Glutamatergic neuron (in vitro differentiated cells): ENCODE measurements at regions not wholly inside any gene's neighbourhood (a gene's known extent, or its start where the extent isn't known, plus 50 kb on each side); places are given as distances from the start of the nearest gene placed in this dataset.

Source experiments
- DNase-seq: peaks from one replicate; pipeline ENCODE4 v3.0.0; 2022
- H3K27ac Mint-ChIP-seq: one replicate; pipeline ENCODE4 v1.8.0; 2020; ENCODE audit warnings: mild to moderate bottlenecking, mixed read lengths, inconsistent platforms; ENCODE audit not compliant: unreplicated experiment
- H3K27me3 Mint-ChIP-seq: one replicate; pipeline ENCODE4 v1.8.0; 2020; ENCODE audit warnings: mild to moderate bottlenecking, moderate library complexity, mixed read lengths, inconsistent platforms; ENCODE audit not compliant: unreplicated experiment
- H3K36me3 Mint-ChIP-seq: one replicate; pipeline ENCODE4 v1.8.0; 2020; ENCODE audit warnings: mild to moderate bottlenecking, mixed read lengths, inconsistent platforms; ENCODE audit not compliant: unreplicated experiment
- H3K4me1 Mint-ChIP-seq: one replicate; pipeline ENCODE4 v1.8.0; 2020; ENCODE audit warnings: mild to moderate bottlenecking, low read depth, mixed read lengths, inconsistent platforms; ENCODE audit not compliant: unreplicated experiment
- H3K4me3 Mint-ChIP-seq: one replicate; pipeline ENCODE4 v1.8.0; 2020; ENCODE audit warnings: mild to moderate bottlenecking, mixed read lengths, inconsistent platforms; ENCODE audit not compliant: unreplicated experiment
- H3K9me3 Mint-ChIP-seq: one replicate; pipeline ENCODE4 v1.8.0; 2020; ENCODE audit warnings: mild to moderate bottlenecking, moderate library complexity, mixed read lengths, inconsistent platforms; ENCODE audit not compliant: unreplicated experiment
- TF ChIP-seq, protein P1 (sequence below): fragments of 200-600 bp; sonication (generic); IDR thresholded peaks from one replicate; pipeline ENCODE4 v1.5.0; 2021; ENCODE audit not compliant: partially characterized antibody, unreplicated experiment

DNA sequence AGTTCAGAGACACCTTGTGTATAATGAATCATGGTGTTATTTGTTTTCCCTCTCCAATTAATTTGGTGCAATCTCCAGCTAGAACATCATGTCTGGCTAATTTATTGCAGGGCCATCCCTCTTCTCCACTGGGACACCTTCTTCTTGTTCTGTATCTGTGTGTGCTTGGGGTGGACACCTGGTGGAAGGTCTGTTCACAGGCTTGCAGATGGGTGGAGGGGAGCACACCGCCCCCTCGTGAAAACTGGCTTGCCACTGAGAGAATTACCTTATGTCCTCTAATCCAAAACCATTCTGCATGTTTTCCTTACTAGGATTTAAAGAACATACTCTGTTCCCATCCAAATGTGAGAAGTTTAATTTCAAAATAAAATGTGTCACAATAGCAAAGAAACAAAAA is 1160.4 kb upstream of the ZEB2 start:
- Mint-ChIP-seq H3K27ac (no peak overlapping the region), H3K4me1 (peaks cover 2% of the 10 kb centered on the region), H3K27me3 (no peaks in the 10 kb centered on the region), H3K9me3 (no peaks in the 10 kb centered on the region), H3K36me3 (no peaks in the 10 kb centered on the region), H3K4me3 (no peak overlapping the region)
- no peak for DNase-seq
- TF ChIP-seq, protein P1, sequence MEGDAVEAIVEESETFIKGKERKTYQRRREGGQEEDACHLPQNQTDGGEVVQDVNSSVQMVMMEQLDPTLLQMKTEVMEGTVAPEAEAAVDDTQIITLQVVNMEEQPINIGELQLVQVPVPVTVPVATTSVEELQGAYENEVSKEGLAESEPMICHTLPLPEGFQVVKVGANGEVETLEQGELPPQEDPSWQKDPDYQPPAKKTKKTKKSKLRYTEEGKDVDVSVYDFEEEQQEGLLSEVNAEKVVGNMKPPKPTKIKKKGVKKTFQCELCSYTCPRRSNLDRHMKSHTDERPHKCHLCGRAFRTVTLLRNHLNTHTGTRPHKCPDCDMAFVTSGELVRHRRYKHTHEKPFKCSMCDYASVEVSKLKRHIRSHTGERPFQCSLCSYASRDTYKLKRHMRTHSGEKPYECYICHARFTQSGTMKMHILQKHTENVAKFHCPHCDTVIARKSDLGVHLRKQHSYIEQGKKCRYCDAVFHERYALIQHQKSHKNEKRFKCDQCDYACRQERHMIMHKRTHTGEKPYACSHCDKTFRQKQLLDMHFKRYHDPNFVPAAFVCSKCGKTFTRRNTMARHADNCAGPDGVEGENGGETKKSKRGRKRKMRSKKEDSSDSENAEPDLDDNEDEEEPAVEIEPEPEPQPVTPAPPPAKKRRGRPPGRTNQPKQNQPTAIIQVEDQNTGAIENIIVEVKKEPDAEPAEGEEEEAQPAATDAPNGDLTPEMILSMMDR, result no peak

DNA sequence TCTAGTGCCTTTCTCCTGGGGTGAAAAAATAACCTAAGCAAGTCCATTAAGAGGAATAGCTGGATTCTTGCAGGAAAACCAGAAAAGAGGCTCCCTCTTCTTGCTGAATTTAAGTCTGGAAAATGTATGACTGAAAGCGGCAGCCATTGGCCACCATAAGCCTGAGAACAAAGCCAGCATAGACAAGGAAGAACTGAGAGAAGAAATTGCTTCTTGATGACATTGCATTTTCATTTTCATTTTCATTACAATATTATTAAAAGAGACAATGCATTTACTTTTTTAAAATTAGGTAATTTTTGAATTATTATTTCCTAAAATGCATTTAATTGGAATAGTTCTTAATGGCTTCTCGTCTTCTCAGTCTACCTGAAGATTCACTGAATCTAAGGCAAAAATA is 1157.5 kb upstream of the ZEB2 start:
- no peak overlapping the region for H3K27ac Mint-ChIP-seq
- no peaks in the 10 kb centered on the region for H3K36me3 Mint-ChIP-seq
- no peaks in the 10 kb centered on the region for H3K9me3 Mint-ChIP-seq
- DNase-seq, result no peak
- H3K4me3 Mint-ChIP-seq, result no peak overlapping the region
- TF ChIP-seq, protein P1, result no peak
- H3K27me3 Mint-ChIP-seq, result no peaks in the 10 kb centered on the region
- H3K4me1 Mint-ChIP-seq, result peaks cover 2% of the 10 kb centered on the region

DNA sequence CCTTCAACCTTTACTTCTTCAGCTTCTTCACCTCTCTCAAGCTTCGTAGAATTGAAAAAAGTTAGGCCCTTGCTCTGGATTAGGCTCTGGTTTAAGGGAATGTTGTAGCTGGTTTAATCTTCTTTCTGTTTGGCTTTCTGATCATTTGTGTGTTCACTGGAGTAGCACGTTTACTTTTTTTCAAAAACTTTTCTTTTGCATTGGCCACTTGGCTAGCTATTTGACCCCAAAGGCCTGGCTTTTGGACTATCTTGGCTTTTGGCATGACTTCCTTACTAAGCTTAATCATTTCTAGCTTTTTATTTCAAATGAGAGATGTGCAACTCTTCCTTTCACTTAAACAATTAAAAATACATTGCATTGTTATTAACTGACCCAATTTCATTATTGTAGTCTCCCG is 1154.8 kb upstream of the ZEB2 start:
- no peaks in the 10 kb centered on the region for H3K9me3 Mint-ChIP-seq
- H3K27me3 Mint-ChIP-seq, result no peaks in the 10 kb centered on the region
- TF ChIP-seq, protein P1, result no peak
- no peaks in the 10 kb centered on the region for H3K4me1 Mint-ChIP-seq
- no peak overlapping the region for H3K27ac Mint-ChIP-seq
- H3K4me3 Mint-ChIP-seq, result no peak overlapping the region
- DNase-seq, result no peak
- H3K36me3 Mint-ChIP-seq, result no peaks in the 10 kb centered on the region

DNA sequence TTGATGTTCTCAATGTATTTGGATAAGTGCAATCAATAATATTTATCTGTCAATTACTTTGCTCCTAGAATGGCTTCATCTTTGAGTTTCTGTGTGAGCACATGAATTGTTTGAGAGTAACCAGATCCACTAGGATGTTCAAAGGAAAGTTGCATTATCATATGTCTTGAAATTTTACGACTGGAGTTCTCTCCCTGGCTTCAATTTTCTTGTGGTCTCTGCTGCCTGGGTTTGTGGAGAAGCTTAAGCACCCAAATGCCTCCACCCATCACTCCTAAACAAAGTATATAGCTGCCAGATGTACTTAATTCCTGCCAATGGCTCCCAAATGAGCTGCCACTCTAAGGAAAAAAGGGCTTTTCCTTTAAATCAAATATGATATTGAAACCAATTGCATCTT is 1149.4 kb upstream of the ZEB2 start:
- no peaks in the 10 kb centered on the region for H3K36me3 Mint-ChIP-seq
- H3K4me3 Mint-ChIP-seq, result no peak overlapping the region
- H3K9me3 Mint-ChIP-seq, result no peaks in the 10 kb centered on the region
- DNase-seq, result no peak
- H3K27ac Mint-ChIP-seq, result no peak overlapping the region
- H3K27me3 Mint-ChIP-seq, result no peaks in the 10 kb centered on the region
- peaks cover 11% of the 10 kb centered on the region for H3K4me1 Mint-ChIP-seq
- TF ChIP-seq, protein P1, result no peak

DNA sequence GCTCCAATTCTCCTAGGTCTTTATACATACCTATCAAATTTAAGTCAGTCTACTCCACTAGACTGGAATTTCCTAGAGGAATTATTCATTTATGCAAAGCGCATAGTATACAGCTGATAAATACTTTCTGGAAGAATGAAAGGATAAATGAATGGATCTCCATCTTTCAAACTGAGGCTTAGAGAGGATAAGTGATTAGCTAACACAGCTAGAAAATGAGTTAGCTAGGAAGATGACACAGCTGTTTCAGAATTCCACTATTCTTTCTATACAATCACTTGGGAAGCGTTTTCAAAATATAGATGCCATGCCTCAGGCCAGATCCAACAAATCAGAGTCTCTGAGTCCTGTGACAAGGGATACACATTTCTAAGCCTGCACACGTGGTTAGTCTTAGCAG is 1146.6 kb upstream of the ZEB2 start:
- Mint-ChIP-seq H3K9me3 (no peaks in the 10 kb centered on the region), H3K4me1 (peaks cover 11% of the 10 kb centered on the region), H3K27me3 (no peaks in the 10 kb centered on the region), H3K27ac (no peak overlapping the region), H3K36me3 (no peaks in the 10 kb centered on the region), H3K4me3 (no peak overlapping the region)
- DNase-seq, result no peak
- TF ChIP-seq, protein P1, result no peak
